H9 (cell line): ENCODE measurements at regions not wholly inside any gene's neighbourhood (a gene's known extent, or its start where the extent isn't known, plus 50 kb on each side); places are given as distances from the start of the nearest gene placed in this dataset.

ENCODE experiments used
- DNase-seq: peaks from one replicate; pipeline ENCODE4 v3.0.0-alpha.2; 2017
- H2AFZ ChIP-seq: one replicate; pipeline ENCODE4 v1.6.1; 2013; ENCODE audit warnings: mild to moderate bottlenecking, low read length, control low read depth, moderate library complexity
- H2AK5ac ChIP-seq: 2 replicates; pipeline ENCODE4 v1.6.1; 2013; ENCODE audit warnings: low read length, control low read depth, mixed read lengths; ENCODE audit not compliant: insufficient read length
- H2BK120ac ChIP-seq: one replicate; pipeline ENCODE4 v1.6.1; 2013; ENCODE audit warnings: low read depth, mild to moderate bottlenecking, low read length, control low read depth, inconsistent platforms; ENCODE audit not compliant: poor library complexity, severe bottlenecking
- H2BK12ac ChIP-seq: 2 replicates; pipeline ENCODE4 v1.6.1; 2013; ENCODE audit warnings: low read length, control low read depth, mixed read lengths, low read depth; ENCODE audit not compliant: insufficient read length
- H2BK15ac ChIP-seq: 2 replicates; pipeline ENCODE4 v1.6.1; 2013; ENCODE audit warnings: low read depth, low read length, control low read depth
- H2BK20ac ChIP-seq: one replicate; pipeline ENCODE4 v1.6.1; 2013; ENCODE audit warnings: low read depth, mild to moderate bottlenecking, low read length, control low read depth, inconsistent platforms; ENCODE audit not compliant: poor library complexity, severe bottlenecking
- H2BK5ac ChIP-seq: 2 replicates; pipeline ENCODE4 v1.6.1; 2013; ENCODE audit warnings: low read length, control low read depth, mixed read lengths; ENCODE audit not compliant: insufficient read length
- H3K14ac ChIP-seq: 2 replicates; pipeline ENCODE4 v1.6.1; 2013; ENCODE audit warnings: low read length, control low read depth; ENCODE audit not compliant: insufficient read depth
- H3K18ac ChIP-seq: 2 replicates; pipeline ENCODE4 v1.6.1; 2013; ENCODE audit warnings: low read depth, mild to moderate bottlenecking, mixed read lengths, low read length, control low read depth; ENCODE audit not compliant: insufficient read length
- H3K23ac ChIP-seq: 2 replicates; pipeline ENCODE4 v1.6.1; 2013; ENCODE audit warnings: low read length, control low read depth, mixed read lengths, low read depth; ENCODE audit not compliant: insufficient read length
- H3K23me2 ChIP-seq: 2 replicates; pipeline ENCODE4 v1.6.1; 2013; ENCODE audit warnings: low read depth, mild to moderate bottlenecking, mixed read lengths, low read length, control low read depth; ENCODE audit not compliant: insufficient read length, poor library complexity, severe bottlenecking
- H3K27ac ChIP-seq: 2 replicates; pipeline ENCODE4 v1.5.1; 2013; ENCODE audit warnings: low read length, control low read depth, mixed read lengths, low read depth; ENCODE audit not compliant: insufficient read length
- H3K27me3 ChIP-seq: 2 replicates; pipeline ENCODE4 v1.6.1; 2013; ENCODE audit warnings: low read length, control low read depth, inconsistent platforms; ENCODE audit not compliant: insufficient read depth
- H3K4ac ChIP-seq: 2 replicates; pipeline ENCODE4 v1.6.1; 2013; ENCODE audit warnings: low read depth, mild to moderate bottlenecking, control low read depth, inconsistent platforms, low read length, moderate library complexity
- H3K4me1 ChIP-seq: 2 replicates; pipeline ENCODE4 v1.6.1; 2013; ENCODE audit warnings: low read length, control low read depth, inconsistent platforms; ENCODE audit not compliant: insufficient read depth
- H3K4me2 ChIP-seq: 2 replicates; pipeline ENCODE4 v1.6.1; 2013; ENCODE audit warnings: low read length, control low read depth, mixed read lengths; ENCODE audit not compliant: insufficient read length, insufficient read depth
- H3K56ac ChIP-seq: 2 replicates; pipeline ENCODE4 v1.6.1; 2013; ENCODE audit warnings: low read depth, mild to moderate bottlenecking, mixed read lengths, low read length, control low read depth; ENCODE audit not compliant: insufficient read length
- H3K79me1 ChIP-seq: 2 replicates; pipeline ENCODE4 v1.6.1; 2013; ENCODE audit warnings: low read depth, mild to moderate bottlenecking, moderate library complexity, low read length, control low read depth, inconsistent platforms; ENCODE audit not compliant: insufficient read depth, poor library complexity, severe bottlenecking
- H3K79me2 ChIP-seq: 2 replicates; pipeline ENCODE4 v1.6.1; 2013; ENCODE audit warnings: low read length, control low read depth, inconsistent platforms; ENCODE audit not compliant: insufficient read depth
- H3K9ac ChIP-seq: 2 replicates; pipeline ENCODE4 v1.6.1; 2013; ENCODE audit warnings: low read length, control low read depth, mixed read lengths; ENCODE audit not compliant: insufficient read length; ENCODE audit errors: extremely low read depth
- H3K9me3 ChIP-seq: one replicate; pipeline ENCODE4 v1.6.1; 2013; ENCODE audit warnings: low read depth, low read length, inconsistent platforms; ENCODE audit not compliant: control insufficient read depth
- H3T11ph ChIP-seq: one replicate; pipeline ENCODE4 v1.6.1; 2013; ENCODE audit warnings: mild to moderate bottlenecking, low read length, control low read depth, inconsistent platforms
- H4K20me1 ChIP-seq: one replicate; pipeline ENCODE4 v1.6.1; 2013; ENCODE audit not compliant: control insufficient read depth, insufficient read length, insufficient read depth
- H4K5ac ChIP-seq: 2 replicates; pipeline ENCODE4 v1.6.1; 2013; ENCODE audit warnings: low read depth, mild to moderate bottlenecking, mixed read lengths, low read length, control low read depth; ENCODE audit not compliant: insufficient read length
- H4K8ac ChIP-seq: replicated peaks from 2 replicates; pipeline ENCODE4 v1.6.1; 2013; ENCODE audit warnings: low read length, control low read depth, mixed read lengths, low read depth; ENCODE audit not compliant: insufficient read length
- H4K91ac ChIP-seq: 2 replicates; pipeline ENCODE4 v1.6.1; 2013; ENCODE audit warnings: low read depth, mild to moderate bottlenecking, moderate library complexity, mixed read lengths, low read length, control low read depth; ENCODE audit not compliant: insufficient read length
- H3K27ac Mint-ChIP-seq, 3 experiments: 2 replicates in 2 of 3; 3 replicates in 1 of 3; pipeline ENCODE4 v1.8.0; 2020 to 2021; ENCODE audit warnings: mixed read lengths in 3 of 3, mild to moderate bottlenecking in 1 of 3, moderate library complexity in 1 of 3
- H3K27me3 Mint-ChIP-seq: 2 replicates; pipeline ENCODE4 v1.8.0; 2021; ENCODE audit warnings: low read depth, mild to moderate bottlenecking, moderate library complexity, mixed read lengths
- H3K36me3 Mint-ChIP-seq, 3 experiments: 2 replicates in 2 of 3; 3 replicates in 1 of 3; pipeline ENCODE4 v1.8.0; 2020 to 2021; ENCODE audit warnings: low read depth in 3 of 3, mixed read lengths in 3 of 3; ENCODE audit not compliant: insufficient read depth in 1 of 3
- H3K4me1 Mint-ChIP-seq, 2 experiments: 2 replicates each; pipeline ENCODE4 v1.8.0; 2020; ENCODE audit warnings: mixed read lengths in 2 of 2
- H3K4me3 Mint-ChIP-seq, 2 experiments: 2 replicates in 1 of 2; 3 replicates in 1 of 2; pipeline ENCODE4 v1.8.0; 2020 to 2021; ENCODE audit warnings: mild to moderate bottlenecking in 2 of 2, mixed read lengths in 2 of 2, moderate library complexity in 1 of 2
- H3K9me3 Mint-ChIP-seq, 2 experiments: 2 replicates in 1 of 2; 3 replicates in 1 of 2; pipeline ENCODE4 v1.8.0; 2020; ENCODE audit warnings: mild to moderate bottlenecking in 2 of 2, mixed read lengths in 2 of 2, moderate library complexity in 1 of 2
- WGBS: extraction: QIAGEN DNeasy Blood & Tissue Kit; methylation state at CpG from one replicate; pipeline ENCODE4 v1.1.7; 2013; ENCODE audit warnings: missing lambda C conversion rate, low lambda C conversion rate, mixed read lengths; ENCODE audit not compliant: insufficient read length; ENCODE audit errors: extremely low coverage; 5-methylcytosine and 5-hydroxymethylcytosine counted together
- TF ChIP-seq, protein P1 (sequence below): fragments of 200-600 bp; sonication (generic); conservative IDR thresholded peaks from 3 replicates; pipeline ENCODE4 v1.8.0; 2021; ENCODE audit warnings: antibody characterized with exemption, mild to moderate bottlenecking

DNA sequence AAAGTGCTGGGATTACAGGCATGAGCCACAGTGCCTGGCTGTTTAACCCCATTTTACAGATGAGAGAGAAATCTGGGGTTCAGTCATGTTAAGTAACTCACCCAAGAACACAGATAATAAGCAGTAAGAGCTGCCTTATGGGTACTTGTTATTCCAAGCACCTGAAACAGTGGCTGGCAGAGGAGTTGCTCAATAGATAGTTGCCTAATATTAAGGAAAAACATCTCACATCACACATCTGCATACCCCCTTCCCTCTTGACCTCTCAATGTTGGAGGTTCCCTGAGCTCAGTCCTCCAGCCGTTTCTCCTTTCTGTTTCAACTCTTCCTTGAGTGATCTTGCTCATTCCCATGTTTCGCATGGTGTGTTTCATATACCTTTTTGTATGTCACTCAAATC lies 401.9 kb downstream of the KLF12 start:
- no peaks in the 10 kb centered on the region for H4K20me1 ChIP-seq
- H3K27ac Mint-ChIP-seq: no peak overlapping the region
- peaks cover 14% of the 10 kb centered on the region for H3K27me3 Mint-ChIP-seq
- no peaks in the 10 kb centered on the region for H3K23me2 ChIP-seq
- H2BK20ac ChIP-seq: no peak overlapping the region
- H4K91ac ChIP-seq: no peak overlapping the region
- no peak for DNase-seq
- H3K4me2 ChIP-seq: no peak overlapping the region
- H3K56ac ChIP-seq: no peak overlapping the region
- H3K4ac ChIP-seq: no peak overlapping the region
- H3K27me3 ChIP-seq: no peaks in the 10 kb centered on the region
- no peaks in the 10 kb centered on the region for H3K79me1 ChIP-seq
- H3K4me1 Mint-ChIP-seq: peaks cover 33 to 34% of the 10 kb centered on the region in 2 experiments
- no peaks in the 10 kb centered on the region for H3K9me3 Mint-ChIP-seq
- H2AK5ac ChIP-seq: no peak overlapping the region
- no peak overlapping the region for H2BK120ac ChIP-seq
- H3K9me3 ChIP-seq: no peaks in the 10 kb centered on the region
- H3K23ac ChIP-seq: no peak overlapping the region
- H3K4me3 Mint-ChIP-seq: no peak overlapping the region
- no peak overlapping the region for H3K27ac ChIP-seq
- no CpG with 5 or more reads among the region's 2 CpGs for WGBS
- no peaks in the 10 kb centered on the region for H3K36me3 Mint-ChIP-seq
- no peak overlapping the region for H3T11ph ChIP-seq
- TF ChIP-seq, protein P1, sequence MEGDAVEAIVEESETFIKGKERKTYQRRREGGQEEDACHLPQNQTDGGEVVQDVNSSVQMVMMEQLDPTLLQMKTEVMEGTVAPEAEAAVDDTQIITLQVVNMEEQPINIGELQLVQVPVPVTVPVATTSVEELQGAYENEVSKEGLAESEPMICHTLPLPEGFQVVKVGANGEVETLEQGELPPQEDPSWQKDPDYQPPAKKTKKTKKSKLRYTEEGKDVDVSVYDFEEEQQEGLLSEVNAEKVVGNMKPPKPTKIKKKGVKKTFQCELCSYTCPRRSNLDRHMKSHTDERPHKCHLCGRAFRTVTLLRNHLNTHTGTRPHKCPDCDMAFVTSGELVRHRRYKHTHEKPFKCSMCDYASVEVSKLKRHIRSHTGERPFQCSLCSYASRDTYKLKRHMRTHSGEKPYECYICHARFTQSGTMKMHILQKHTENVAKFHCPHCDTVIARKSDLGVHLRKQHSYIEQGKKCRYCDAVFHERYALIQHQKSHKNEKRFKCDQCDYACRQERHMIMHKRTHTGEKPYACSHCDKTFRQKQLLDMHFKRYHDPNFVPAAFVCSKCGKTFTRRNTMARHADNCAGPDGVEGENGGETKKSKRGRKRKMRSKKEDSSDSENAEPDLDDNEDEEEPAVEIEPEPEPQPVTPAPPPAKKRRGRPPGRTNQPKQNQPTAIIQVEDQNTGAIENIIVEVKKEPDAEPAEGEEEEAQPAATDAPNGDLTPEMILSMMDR: no peak
- no peak overlapping the region for H2BK12ac ChIP-seq
- no peak overlapping the region for H4K5ac ChIP-seq
- no peak overlapping the region for H3K9ac ChIP-seq
- H2BK5ac ChIP-seq: no peak overlapping the region
- H2AFZ ChIP-seq: no peak overlapping the region
- no peak overlapping the region for H3K18ac ChIP-seq
- no peaks in the 10 kb centered on the region for H3K79me2 ChIP-seq
- H3K4me1 ChIP-seq: no peaks in the 10 kb centered on the region; the same call in 1 of the 2 replicates
- H3K14ac ChIP-seq: no peak overlapping the region
- no peak overlapping the region for H4K8ac ChIP-seq
- no peak overlapping the region for H2BK15ac ChIP-seq
